Endothelial cell of umbilical vein (primary cell): ENCODE measurements at regions not wholly inside any gene's neighbourhood (a gene's known extent, or its start where the extent isn't known, plus 50 kb on each side); places are given as distances from the start of the nearest gene placed in this dataset.
"Not testable (repeated sequence)": the region's sequence is repeated elsewhere in the genome, so short reads cannot be mapped to it uniquely, and the experiment has no call there.

Source experiments
- BruUV-seq: library from RNA; stranded (reverse); fragments of 400-500 nt; replicated peaks from 2 replicates; lab custom pipeline; 2021; lab: Mats Ljungman, UMichigan
- CTCF ChIA-PET: fragments of 300-600, 350-600 bp; sonication (Branson Sonifier 250); formaldehyde crosslinking; loops from one replicate; lab custom pipeline; 2021; ENCODE audit warnings: antibody characterized with exemption, inconsistent platforms; lab: Charles Lee
- POLR2A ChIA-PET: fragments of 300-600, 350-600 bp; sonication (Branson Sonifier 250); formaldehyde crosslinking; loops from one replicate; lab custom pipeline; 2021; ENCODE audit warnings: antibody characterized with exemption, inconsistent platforms; lab: Charles Lee
- DNase-seq: peaks from one replicate; pipeline ENCODE4 v3.0.0-alpha.2; 2011; ENCODE audit warnings: low read depth, low spot score
- FAIRE-seq: peaks from 2 replicates; lab custom pipeline; 2011; peaks lifted over from hg19 to GRCh38; lab: Jason Lieb, UNC
- H2AFZ ChIP-seq: 2 replicates; pipeline ENCODE4 v1.6.0; 2012; ENCODE audit warnings: low read depth, low read length, control low read depth, inconsistent platforms
- H3K27ac ChIP-seq: 2 replicates; pipeline ENCODE4 v1.5.1; 2011; ENCODE audit warnings: low read depth, mild to moderate bottlenecking, control low read depth, low read length, moderate library complexity; ENCODE audit not compliant: insufficient read depth
- H3K27me3 ChIP-seq, 2 experiments: 2 replicates each; pipeline versions ENCODE4 v1.6.0 to v1.6.1; 2011; ENCODE audit warnings: low read length in 2 of 2, mixed read lengths in 1 of 2; ENCODE audit not compliant: control insufficient read depth in 2 of 2, insufficient read depth in 2 of 2
- H3K36me3 ChIP-seq, 2 experiments: 2 replicates in 1 of 2; 3 replicates in 1 of 2; pipeline ENCODE4 v1.5.1; 2011; ENCODE audit warnings: low read length in 2 of 2, mild to moderate bottlenecking in 1 of 2, moderate library complexity in 1 of 2; ENCODE audit not compliant: control insufficient read depth in 2 of 2, insufficient read depth in 2 of 2; ENCODE audit errors: extremely low read depth in 1 of 2
- H3K4me1 ChIP-seq: 3 replicates; pipeline ENCODE4 v1.5.1; 2011; ENCODE audit warnings: mild to moderate bottlenecking, low read length; ENCODE audit not compliant: control insufficient read depth, insufficient read depth; ENCODE audit errors: extremely low read depth
- H3K4me2 ChIP-seq: 2 replicates; pipeline ENCODE4 v1.6.1; 2011; ENCODE audit warnings: low read length, control low read depth, mixed read lengths; ENCODE audit not compliant: insufficient read depth
- H3K4me3 ChIP-seq, 3 experiments: fragments of 200-600 bp in 1 of 3; sonication (generic), shearing (Covaris generic) in 1 of 3; replicated peaks in 1 of 3; 2 replicates each; pipeline ENCODE4 v1.5.1; 2011 to 2016; ENCODE audit warnings: control low read depth in 3 of 3, low read length in 3 of 3, mild to moderate bottlenecking in 2 of 3, inconsistent platforms in 1 of 3, low read depth in 1 of 3, moderate library complexity in 1 of 3; ENCODE audit not compliant: insufficient read depth in 1 of 3
- H3K79me2 ChIP-seq: 2 replicates; pipeline ENCODE4 v1.6.0; 2012; ENCODE audit warnings: low read length, inconsistent platforms; ENCODE audit not compliant: control insufficient read depth, insufficient read depth
- H3K9ac ChIP-seq: replicated peaks from 2 replicates; pipeline ENCODE3; 2011; ENCODE audit warnings: low read length, control low read depth; ENCODE audit not compliant: insufficient read depth; ENCODE audit errors: extremely low read depth
- H3K9me1 ChIP-seq: replicated peaks from 3 replicates; pipeline ENCODE4 v1.6.0; 2011; ENCODE audit warnings: mild to moderate bottlenecking, low read length; ENCODE audit not compliant: control insufficient read depth, insufficient read depth; ENCODE audit errors: extremely low read depth
- H3K9me3 ChIP-seq: replicated peaks from 2 replicates; pipeline ENCODE4 v1.5.1; 2012; ENCODE audit warnings: low read length, inconsistent platforms; ENCODE audit not compliant: control insufficient read depth, insufficient read depth
- H4K20me1 ChIP-seq: replicated peaks from 2 replicates; pipeline ENCODE3; 2011; ENCODE audit warnings: mild to moderate bottlenecking, low read length; ENCODE audit not compliant: control insufficient read depth, insufficient read depth; ENCODE audit errors: extremely low read depth
- GATA2 ChIP-seq: IDR thresholded peaks from 2 replicates; pipeline ENCODE4 v1.7.0; 2011; ENCODE audit warnings: low read depth, mild to moderate bottlenecking, moderate library complexity, mixed read lengths, low read length; ENCODE audit not compliant: insufficient read length, insufficient read depth
- JUN ChIP-seq: IDR thresholded peaks from 2 replicates; pipeline ENCODE4 v1.6.1; 2011; ENCODE audit warnings: borderline replicate concordance, low read depth; ENCODE audit not compliant: insufficient read length, insufficient read depth
- MAX ChIP-seq: IDR thresholded peaks from 2 replicates; pipeline ENCODE4 v1.6.1; 2011; ENCODE audit not compliant: insufficient read depth, insufficient read length
- MYC ChIP-seq: IDR thresholded peaks from one replicate; pipeline ENCODE4 v1.6.1; 2011; ENCODE audit warnings: mild to moderate bottlenecking, low read depth, low read length
- POLR2A ChIP-seq: IDR thresholded peaks from 2 replicates; pipeline ENCODE4 v1.6.1; 2012; ENCODE audit warnings: low read depth, mild to moderate bottlenecking, control low read depth, low read length
- POLR2AphosphoS5 ChIP-seq: IDR thresholded peaks from 2 replicates; pipeline ENCODE4 v1.6.1; 2012; ENCODE audit warnings: low read depth, mild to moderate bottlenecking, control low read depth, low read length, moderate library complexity; ENCODE audit not compliant: insufficient read depth
- dilution Hi-C: fragments of 300-500 bp; cut with MboI; formaldehyde crosslinking; loops from one replicate; pipeline ENCODE4 v1.15.0; 2019; ENCODE audit warnings: low sequenced_read_pairs; ENCODE audit not compliant: extremely low pct_ligation_motif_present
- intact Hi-C: fragments of 100-400 bp; cut with micrococcal nuclease; formaldehyde crosslinking; loops from one replicate; pipeline ENCODE4 v1.10.0; 2022
- TF ChIP-seq, protein P1 (sequence below), 2 donors: IDR thresholded peaks; 1 replicate in 1 of 2; 2 replicates in 1 of 2; pipeline ENCODE4 v1.5.1; 2011; ENCODE audit warnings: low read length in 2 of 2, mild to moderate bottlenecking in 2 of 2, moderate library complexity in 2 of 2, control low read depth in 1 of 2, inconsistent platforms in 1 of 2, low read depth in 1 of 2; ENCODE audit not compliant: insufficient read depth in 1 of 2; ENCODE audit errors: extremely low read depth in 1 of 2

- Histone ChIP-seq H3K4me2 (no peak overlapping the region), H4K20me1 (no peaks in the 10 kb centered on the region), H2AFZ (no peak overlapping the region), H3K27ac (no peak overlapping the region), H3K79me2 (no peaks in the 10 kb centered on the region), H3K4me1 (no peaks in the 10 kb centered on the region), H3K4me3 (no peak overlapping the region), H3K9ac (no peak overlapping the region), H3K9me1 (no peaks in the 10 kb centered on the region), H3K9me3 (no peaks in the 10 kb centered on the region), H3K36me3 (no peaks in the 10 kb centered on the region), H3K27me3 (no peaks in the 10 kb centered on the region)
- no peak for TF ChIP-seq MYC
- TF ChIP-seq GATA2, result no peak
- TF ChIP-seq MAX, result no peak
- no peak for TF ChIP-seq POLR2A
- TF ChIP-seq JUN, result no peak
- no peak for TF ChIP-seq POLR2AphosphoS5
- TF ChIP-seq, protein P1, sequence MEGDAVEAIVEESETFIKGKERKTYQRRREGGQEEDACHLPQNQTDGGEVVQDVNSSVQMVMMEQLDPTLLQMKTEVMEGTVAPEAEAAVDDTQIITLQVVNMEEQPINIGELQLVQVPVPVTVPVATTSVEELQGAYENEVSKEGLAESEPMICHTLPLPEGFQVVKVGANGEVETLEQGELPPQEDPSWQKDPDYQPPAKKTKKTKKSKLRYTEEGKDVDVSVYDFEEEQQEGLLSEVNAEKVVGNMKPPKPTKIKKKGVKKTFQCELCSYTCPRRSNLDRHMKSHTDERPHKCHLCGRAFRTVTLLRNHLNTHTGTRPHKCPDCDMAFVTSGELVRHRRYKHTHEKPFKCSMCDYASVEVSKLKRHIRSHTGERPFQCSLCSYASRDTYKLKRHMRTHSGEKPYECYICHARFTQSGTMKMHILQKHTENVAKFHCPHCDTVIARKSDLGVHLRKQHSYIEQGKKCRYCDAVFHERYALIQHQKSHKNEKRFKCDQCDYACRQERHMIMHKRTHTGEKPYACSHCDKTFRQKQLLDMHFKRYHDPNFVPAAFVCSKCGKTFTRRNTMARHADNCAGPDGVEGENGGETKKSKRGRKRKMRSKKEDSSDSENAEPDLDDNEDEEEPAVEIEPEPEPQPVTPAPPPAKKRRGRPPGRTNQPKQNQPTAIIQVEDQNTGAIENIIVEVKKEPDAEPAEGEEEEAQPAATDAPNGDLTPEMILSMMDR (IDR thresholded peaks at IDR 0.05; ENCODE audit: extremely low read depth in 1 of 2, insufficient read depth in 1 of 2, low read depth in 1 of 2, low read length in 2 of 2), result no peak
- DNase-seq (no peak), FAIRE-seq (no peak)
- CTCF ChIA-PET, result no interaction called here
- POLR2A ChIA-PET, result no interaction called here
- BruUV-seq, result no TSS peak
- dilution Hi-C loops (no loop called here), intact Hi-C loops (no loop called here)
These were observed 239.8 kb downstream of the OR4A5 start for GRCh38 chr11:54946424-54946823.

DNA sequence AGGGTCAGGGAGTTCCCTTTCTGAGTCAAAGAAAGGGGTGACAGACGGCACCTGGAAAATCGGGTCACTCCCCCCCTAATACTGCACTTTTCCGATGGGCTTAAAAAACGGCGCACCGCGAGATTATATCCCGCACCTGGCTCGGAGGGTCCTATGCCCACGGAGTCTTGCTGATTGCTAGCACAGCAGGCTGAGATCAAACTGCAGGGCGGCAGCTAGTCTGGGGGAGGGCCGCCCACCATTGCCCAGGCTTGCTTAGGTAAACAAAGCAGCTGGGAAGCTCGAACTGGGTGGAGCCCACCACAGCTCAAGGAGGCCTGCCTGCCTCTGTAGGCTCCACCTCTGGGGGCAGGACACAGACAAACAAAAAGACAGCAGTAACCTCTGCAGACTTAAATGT is 240.5 kb downstream of the OR4A5 start:
- H3K9me1 ChIP-seq, H3K27me3 ChIP-seq, H3K4me2 ChIP-seq, H3K9ac ChIP-seq, H3K4me1 ChIP-seq, DNase-seq, H3K36me3 ChIP-seq, FAIRE-seq, H3K27ac ChIP-seq, CTCF ChIA-PET, H4K20me1 ChIP-seq, dilution Hi-C loops, H2AFZ ChIP-seq, H3K9me3 ChIP-seq, H3K79me2 ChIP-seq, POLR2A ChIA-PET, H3K4me3 ChIP-seq, BruUV-seq, intact Hi-C loops: not testable (repeated sequence)
